IPS DF 6.9 (cell line): ENCODE measurements at regions not wholly inside any gene's neighbourhood (a gene's known extent, or its start where the extent isn't known, plus 50 kb on each side); places are given as distances from the start of the nearest gene placed in this dataset.
"Not testable (repeated sequence)": the region's sequence is repeated elsewhere in the genome, so short reads cannot be mapped to it uniquely, and the experiment has no call there.

Experiments
- DNase-seq: peaks from one replicate; pipeline ENCODE4 v3.0.0-alpha.2; 2013; ENCODE audit warnings: low read depth, low spot score
- H3K27ac ChIP-seq: one replicate; pipeline ENCODE4 v1.5.1; 2013; ENCODE audit warnings: low read length, control low read depth
- H3K27me3 ChIP-seq: 2 replicates; pipeline ENCODE4 v1.6.1; 2013; ENCODE audit warnings: mild to moderate bottlenecking, low read length; ENCODE audit not compliant: control insufficient read depth, insufficient read depth
- H3K36me3 ChIP-seq: 2 replicates; pipeline ENCODE4 v1.6.1; 2013; ENCODE audit warnings: low read length; ENCODE audit not compliant: control insufficient read depth, insufficient read depth
- H3K4me1 ChIP-seq: 2 replicates; pipeline ENCODE4 v1.6.1; 2013; ENCODE audit warnings: low read length; ENCODE audit not compliant: control insufficient read depth, insufficient read depth
- H3K4me3 ChIP-seq: 2 replicates; pipeline ENCODE4 v1.5.1; 2013; ENCODE audit warnings: mild to moderate bottlenecking, low read length
- H3K9me3 ChIP-seq: 2 replicates; pipeline ENCODE4 v1.6.1; 2013; ENCODE audit warnings: low read length, inconsistent platforms; ENCODE audit not compliant: control insufficient read depth, insufficient read depth
- WGBS: extraction: QIAGEN DNeasy Blood & Tissue Kit; methylation state at CpG from one replicate; pipeline ENCODE4 v1.1.7; 2013; ENCODE audit warnings: mixed read lengths, missing lambda C conversion rate; ENCODE audit not compliant: insufficient read length, insufficient coverage; 5-methylcytosine and 5-hydroxymethylcytosine counted together

GRCh38 chr14:84312551-84312950, 1217.4 kb upstream of the FLRT2 start:
- Histone ChIP-seq H3K27me3 (no peaks in the 10 kb centered on the region; the same call in 1 of the 2 replicates), H3K36me3 (no peaks in the 10 kb centered on the region), H3K9me3 (no peaks in the 10 kb centered on the region), H3K4me1 (no peaks in the 10 kb centered on the region), H3K4me3 (no peak overlapping the region), H3K27ac (no peak overlapping the region)
- no peak for DNase-seq
- WGBS, result no CpG with 5 or more reads among the region's 4 CpGs

GRCh38 chr14:84323450-84323849, 1206.5 kb upstream of the FLRT2 start:
- no CpG with 5 or more reads among the region's 4 CpGs for WGBS
- no peaks in the 10 kb centered on the region for H3K4me1 ChIP-seq
- H3K9me3 ChIP-seq, result no peaks in the 10 kb centered on the region
- H3K36me3 ChIP-seq, result no peaks in the 10 kb centered on the region
- no peak for DNase-seq
- no peak overlapping the region for H3K4me3 ChIP-seq
- no peak overlapping the region for H3K27ac ChIP-seq
- no peaks in the 10 kb centered on the region for H3K27me3 ChIP-seq

GRCh38 chr14:84323978-84324377, 1206.0 kb upstream of the FLRT2 start:
- no CpG with 5 or more reads among the region's 4 CpGs for WGBS
- Histone ChIP-seq H3K36me3 (no peaks in the 10 kb centered on the region), H3K4me3 (no peak overlapping the region)

GRCh38 chr14:84336433-84336832, 1193.5 kb upstream of the FLRT2 start:
- Histone ChIP-seq H3K4me1 (no peaks in the 10 kb centered on the region), H3K36me3 (no peaks in the 10 kb centered on the region), H3K27me3 (no peaks in the 10 kb centered on the region), H3K9me3 (no peaks in the 10 kb centered on the region), H3K4me3 (no peak overlapping the region), H3K27ac (no peak overlapping the region)
- DNase-seq, result no peak

More at GRCh38 chr14:84323978-84324377, 1206.0 kb upstream of the FLRT2 start:
- no peak for DNase-seq
- Histone ChIP-seq H3K27ac (no peak overlapping the region), H3K4me1 (no peaks in the 10 kb centered on the region), H3K9me3 (no peaks in the 10 kb centered on the region), H3K27me3 (no peaks in the 10 kb centered on the region)

GRCh38 chr14:84340938-84341337, 1189.0 kb upstream of the FLRT2 start:
- H3K9me3 ChIP-seq, result no peaks in the 10 kb centered on the region
- H3K4me1 ChIP-seq, result no peaks in the 10 kb centered on the region
- no peak overlapping the region for H3K27ac ChIP-seq
- no peaks in the 10 kb centered on the region for H3K27me3 ChIP-seq
- no peak overlapping the region for H3K4me3 ChIP-seq
- H3K36me3 ChIP-seq, result no peaks in the 10 kb centered on the region
- no peak for DNase-seq
- no CpG with 5 or more reads among the region's 1 CpG for WGBS

- not testable (repeated sequence) for DNase-seq, H3K9me3 ChIP-seq, H3K27ac ChIP-seq, H3K4me1 ChIP-seq, H3K36me3 ChIP-seq, H3K27me3 ChIP-seq, H3K4me3 ChIP-seq
- WGBS, result no CpG with 5 or more reads among the region's 3 CpGs
These were observed 1188.1 kb upstream of the FLRT2 start for GRCh38 chr14:84341867-84342266.

GRCh38 chr14:84343656-84344055, 1186.3 kb upstream of the FLRT2 start:
- WGBS, result no CpG with 5 or more reads among the region's 3 CpGs
- no peak overlapping the region for H3K27ac ChIP-seq
- H3K27me3 ChIP-seq, result no peaks in the 10 kb centered on the region
- no peak for DNase-seq
- H3K9me3 ChIP-seq, result no peaks in the 10 kb centered on the region
- H3K36me3 ChIP-seq, result no peaks in the 10 kb centered on the region
- no peak overlapping the region for H3K4me3 ChIP-seq
- no peaks in the 10 kb centered on the region for H3K4me1 ChIP-seq

- no peaks in the 10 kb centered on the region for H3K36me3 ChIP-seq
- no peaks in the 10 kb centered on the region for H3K4me1 ChIP-seq
- no peak overlapping the region for H3K4me3 ChIP-seq
- no peaks in the 10 kb centered on the region for H3K9me3 ChIP-seq
- no peak for DNase-seq
- H3K27ac ChIP-seq, result no peak overlapping the region
- no peaks in the 10 kb centered on the region for H3K27me3 ChIP-seq
These were observed 1178.3 kb upstream of the FLRT2 start for GRCh38 chr14:84351646-84352045.

GRCh38 chr14:84361476-84361875, 1168.5 kb upstream of the FLRT2 start:
- no CpG with 5 or more reads among the region's 2 CpGs for WGBS
- no peak for DNase-seq
- Histone ChIP-seq H3K4me3 (no peak overlapping the region), H3K4me1 (no peaks in the 10 kb centered on the region), H3K36me3 (no peaks in the 10 kb centered on the region), H3K27me3 (no peaks in the 10 kb centered on the region), H3K9me3 (no peaks in the 10 kb centered on the region), H3K27ac (no peak overlapping the region)

- H3K36me3 ChIP-seq, result no peaks in the 10 kb centered on the region
- no peak overlapping the region for H3K4me3 ChIP-seq
- no peaks in the 10 kb centered on the region for H3K27me3 ChIP-seq
- H3K4me1 ChIP-seq, result no peaks in the 10 kb centered on the region
- no peaks in the 10 kb centered on the region for H3K9me3 ChIP-seq
- no peak for DNase-seq
- H3K27ac ChIP-seq, result no peak overlapping the region
These were observed 1154.7 kb upstream of the FLRT2 start for GRCh38 chr14:84375235-84375634.

GRCh38 chr14:84390010-84390409, 1139.9 kb upstream of the FLRT2 start:
- Histone ChIP-seq H3K4me3 (no peak overlapping the region), H3K4me1 (no peaks in the 10 kb centered on the region), H3K9me3 (no peaks in the 10 kb centered on the region), H3K27ac (no peak overlapping the region), H3K36me3 (no peaks in the 10 kb centered on the region), H3K27me3 (no peaks in the 10 kb centered on the region)
- no CpG with 5 or more reads among the region's 3 CpGs for WGBS
- DNase-seq, result no peak
